Activated B cell treated with CpG ODN at 0.5 μM for 24 hours (primary cell): ENCODE measurements at regions not wholly inside any gene's neighbourhood (a gene's known extent, or its start where the extent isn't known, plus 50 kb on each side); places are given as distances from the start of the nearest gene placed in this dataset.

ENCODE experiments used
- ATAC-seq: fragments of 200-7000 bp; cut with Tn5 transposase; one replicate; pipeline ENCODE4 v1.10.0; 2021; ENCODE audit warnings: low read depth, mild to moderate bottlenecking, moderate library complexity
- CTCF ChIA-PET: fragments of 350-600 bp; sonication (Branson Sonifier 250); formaldehyde crosslinking; loops from one replicate; lab custom pipeline; 2021; ENCODE audit warnings: antibody characterized with exemption; lab: Charles Lee
- POLR2A ChIA-PET: fragments of 350-600 bp; sonication (Branson Sonifier 250); formaldehyde crosslinking; loops from one replicate; lab custom pipeline; 2021; ENCODE audit warnings: antibody characterized with exemption; lab: Charles Lee
- DNase-seq: peaks from one replicate; pipeline ENCODE4 v3.0.0; 2022
- H3K27ac Mint-ChIP-seq: one replicate; pipeline ENCODE4 v1.8.0; 2020; ENCODE audit warnings: mixed read lengths
- H3K27me3 Mint-ChIP-seq: one replicate; pipeline ENCODE4 v1.8.0; 2021; ENCODE audit warnings: mixed read lengths
- H3K36me3 Mint-ChIP-seq: one replicate; pipeline ENCODE4 v1.8.0; 2021; ENCODE audit warnings: low read depth, mixed read lengths
- H3K4me1 Mint-ChIP-seq: one replicate; pipeline ENCODE4 v1.8.0; 2021; ENCODE audit warnings: mixed read lengths
- H3K4me3 Mint-ChIP-seq: one replicate; pipeline ENCODE4 v1.8.0; 2020; ENCODE audit warnings: mild to moderate bottlenecking, mixed read lengths
- H3K9me3 Mint-ChIP-seq: one replicate; pipeline ENCODE4 v1.8.0; 2020; ENCODE audit warnings: mixed read lengths
- intact Hi-C: fragments of 100-400 bp; cut with micrococcal nuclease; formaldehyde crosslinking; loops from one replicate; pipeline ENCODE4 v1.15.1; 2024
- TF ChIP-seq, protein P1 (sequence below): fragments of 200-600 bp; IDR thresholded peaks from one replicate; pipeline ENCODE4 v1.8.0; 2022; ENCODE audit warnings: antibody characterized with exemption, mild to moderate bottlenecking

DNA sequence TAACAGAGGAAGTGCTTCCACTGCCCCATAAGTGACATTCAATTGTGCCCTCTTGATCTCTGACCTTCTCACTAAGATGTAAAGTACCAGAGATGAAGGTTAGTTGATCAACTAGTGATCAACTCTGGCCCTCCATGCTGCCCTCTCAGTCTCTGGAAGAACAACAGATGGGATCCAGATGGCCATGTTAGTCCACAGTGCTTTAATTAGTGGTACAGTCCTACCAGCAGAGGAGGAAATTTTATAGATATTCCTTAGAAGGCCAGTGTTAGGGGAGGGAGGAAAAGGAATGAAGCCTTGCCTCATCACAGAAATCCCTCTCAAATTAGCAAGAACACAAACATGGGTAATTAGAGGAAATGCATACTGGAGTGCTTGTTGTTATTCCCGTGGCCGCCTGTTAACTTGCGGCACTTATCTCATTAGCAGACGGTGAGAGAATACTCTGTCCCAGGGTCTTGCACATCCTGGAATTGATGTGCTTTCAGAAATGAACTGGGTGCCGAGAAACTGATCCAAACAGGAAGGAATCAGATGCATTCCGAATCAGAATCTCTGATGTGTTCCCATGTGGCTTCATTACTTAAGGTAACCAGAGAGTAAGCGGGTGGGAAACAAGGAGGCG is 91.1 kb upstream of the RGS4 start:
- intact Hi-C loops = no loop called here
- ChIA-PET CTCF (no interaction called here), POLR2A (no interaction called here)
- no peaks in the 10 kb centered on the region for H3K36me3 Mint-ChIP-seq
- no peaks in the 10 kb centered on the region for H3K9me3 Mint-ChIP-seq
- TF ChIP-seq, protein P1, sequence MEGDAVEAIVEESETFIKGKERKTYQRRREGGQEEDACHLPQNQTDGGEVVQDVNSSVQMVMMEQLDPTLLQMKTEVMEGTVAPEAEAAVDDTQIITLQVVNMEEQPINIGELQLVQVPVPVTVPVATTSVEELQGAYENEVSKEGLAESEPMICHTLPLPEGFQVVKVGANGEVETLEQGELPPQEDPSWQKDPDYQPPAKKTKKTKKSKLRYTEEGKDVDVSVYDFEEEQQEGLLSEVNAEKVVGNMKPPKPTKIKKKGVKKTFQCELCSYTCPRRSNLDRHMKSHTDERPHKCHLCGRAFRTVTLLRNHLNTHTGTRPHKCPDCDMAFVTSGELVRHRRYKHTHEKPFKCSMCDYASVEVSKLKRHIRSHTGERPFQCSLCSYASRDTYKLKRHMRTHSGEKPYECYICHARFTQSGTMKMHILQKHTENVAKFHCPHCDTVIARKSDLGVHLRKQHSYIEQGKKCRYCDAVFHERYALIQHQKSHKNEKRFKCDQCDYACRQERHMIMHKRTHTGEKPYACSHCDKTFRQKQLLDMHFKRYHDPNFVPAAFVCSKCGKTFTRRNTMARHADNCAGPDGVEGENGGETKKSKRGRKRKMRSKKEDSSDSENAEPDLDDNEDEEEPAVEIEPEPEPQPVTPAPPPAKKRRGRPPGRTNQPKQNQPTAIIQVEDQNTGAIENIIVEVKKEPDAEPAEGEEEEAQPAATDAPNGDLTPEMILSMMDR = no peak
- no peak overlapping the region for H3K27ac Mint-ChIP-seq
- no peak overlapping the region for H3K4me3 Mint-ChIP-seq
- no peak for ATAC-seq
- peaks cover 2% of the 10 kb centered on the region for H3K27me3 Mint-ChIP-seq
- DNase-seq = no peak
- H3K4me1 Mint-ChIP-seq = no peaks in the 10 kb centered on the region

DNA sequence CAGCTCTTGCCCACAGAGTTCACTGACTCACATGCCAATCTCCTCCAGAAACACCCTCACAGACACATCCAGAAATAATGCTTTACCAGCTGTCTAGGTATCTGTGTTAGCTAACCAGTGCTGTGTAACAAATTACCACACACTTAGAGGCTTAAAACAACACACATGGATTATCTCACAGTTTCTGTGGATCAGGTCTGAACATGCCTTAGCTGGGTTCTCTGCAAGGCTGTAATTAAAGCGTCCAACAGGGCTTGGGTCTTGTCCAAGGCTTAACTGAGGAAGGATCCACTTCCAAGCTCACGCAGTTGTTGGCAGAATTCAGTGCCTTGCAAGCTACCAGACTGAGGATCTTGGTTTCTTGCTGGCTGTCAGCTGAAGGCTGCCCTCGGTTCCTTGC is 92.5 kb upstream of the RGS4 start:
- Mint-ChIP-seq H3K27me3 (peaks cover 5% of the 10 kb centered on the region), H3K27ac (no peak overlapping the region), H3K36me3 (no peaks in the 10 kb centered on the region), H3K4me3 (no peak overlapping the region), H3K9me3 (no peaks in the 10 kb centered on the region), H3K4me1 (no peaks in the 10 kb centered on the region)
- DNase-seq (no peak), ATAC-seq (no peak)
- ChIA-PET POLR2A (no interaction called here), CTCF (no interaction called here)
- TF ChIP-seq, protein P1 = no peak
- intact Hi-C loops = no loop called here

- Mint-ChIP-seq H3K36me3 (no peaks in the 10 kb centered on the region), H3K27ac (no peak overlapping the region), H3K4me3 (no peak overlapping the region), H3K4me1 (no peaks in the 10 kb centered on the region), H3K9me3 (no peaks in the 10 kb centered on the region), H3K27me3 (peaks cover 5% of the 10 kb centered on the region)
- CTCF ChIA-PET = no interaction called here
- DNase-seq (no peak), ATAC-seq (no peak)
- POLR2A ChIA-PET = no interaction called here
- intact Hi-C loops = no loop called here
- TF ChIP-seq, protein P1 = no peak
Measured at GRCh38 chr1:162974810-162975209, 94.4 kb upstream of the RGS4 start.

GRCh38 chr1:162973381-162973795 is 95.8 kb upstream of the RGS4 start:
- ATAC-seq (no peak), DNase-seq (no peak)
- Mint-ChIP-seq H3K4me1 (no peaks in the 10 kb centered on the region), H3K9me3 (no peaks in the 10 kb centered on the region), H3K27me3 (peaks cover 5% of the 10 kb centered on the region), H3K36me3 (no peaks in the 10 kb centered on the region), H3K27ac (no peak overlapping the region), H3K4me3 (no peak overlapping the region)
- intact Hi-C loops = no loop called here
- ChIA-PET CTCF (no interaction called here), POLR2A (no interaction called here)
- TF ChIP-seq, protein P1 = no peak

DNA sequence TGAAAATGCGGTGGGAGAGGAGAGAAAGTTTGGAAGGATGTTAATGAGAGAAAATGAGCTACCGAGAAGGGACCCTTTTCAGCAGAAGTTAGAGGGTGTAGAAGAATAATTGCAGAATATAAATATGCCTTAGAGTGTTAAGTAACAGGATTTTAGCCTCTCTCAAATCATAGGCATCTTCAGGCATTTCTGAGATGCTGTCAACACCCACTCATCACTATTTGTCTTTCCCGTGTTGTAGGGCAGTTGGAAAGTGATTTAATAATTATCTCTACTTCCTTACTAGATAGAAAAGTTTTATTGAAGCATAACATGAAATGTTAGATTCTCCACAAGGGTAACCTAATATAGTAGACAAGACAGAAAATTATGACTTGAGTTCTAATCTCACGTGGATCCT is 96.4 kb upstream of the RGS4 start:
- peaks cover 5% of the 10 kb centered on the region for H3K27me3 Mint-ChIP-seq
- H3K9me3 Mint-ChIP-seq = no peaks in the 10 kb centered on the region
- TF ChIP-seq, protein P1 = no peak
- no peaks in the 10 kb centered on the region for H3K36me3 Mint-ChIP-seq
- no peak overlapping the region for H3K4me3 Mint-ChIP-seq
- no peaks in the 10 kb centered on the region for H3K4me1 Mint-ChIP-seq
- intact Hi-C loops = no loop called here
- no peak for DNase-seq
- POLR2A ChIA-PET = no interaction called here
- CTCF ChIA-PET = no interaction called here
- ATAC-seq = no peak
- no peak overlapping the region for H3K27ac Mint-ChIP-seq
